GM12878 (cell line): ENCODE measurements at regions not wholly inside any gene's neighbourhood (a gene's known extent, or its start where the extent isn't known, plus 50 kb on each side); places are given as distances from the start of the nearest gene placed in this dataset.

Source experiments
- ATAC-seq: fragments of 200-7000 bp; cut with Tn5 transposase; 3 replicates; pipeline ENCODE4 v1.9.1; 2020; ENCODE audit warnings: mild to moderate bottlenecking, moderate library complexity
- BruUV-seq: library from RNA; stranded (reverse); fragments of 400-500 nt; replicated peaks from 2 replicates; lab custom pipeline; 2021; lab: Mats Ljungman, UMichigan
- CTCF ChIA-PET: fragments of 300-600 bp; sonication (Branson Sonifier 250); formaldehyde crosslinking; extraction: SDS; loops from one replicate; lab custom pipeline; 2021; ENCODE audit warnings: inconsistent platforms; lab: Yijun Ruan, JAX
- POLR2A ChIA-PET: fragments of 350-600 bp; formaldehyde crosslinking; extraction: SDS; loops from one replicate; lab custom pipeline; 2021; ENCODE audit warnings: inconsistent platforms; lab: Charles Lee
- RAD21 ChIA-PET: fragments of 300-600 bp; sonication (Branson Sonifier 250); formaldehyde crosslinking; loops from one replicate; lab custom pipeline; 2023; ENCODE audit warnings: antibody characterized with exemption; ENCODE audit not compliant: unreplicated experiment; lab: Charles Lee
- SMC1A ChIA-PET: fragments of 300-600 bp; sonication (Branson Sonifier 250); formaldehyde crosslinking; loops from one replicate; lab custom pipeline; 2023; ENCODE audit not compliant: unreplicated experiment, uncharacterized antibody; lab: Charles Lee
- DNase-seq: peaks from one replicate; pipeline ENCODE4 v3.0.0-alpha.2; 2011; ENCODE audit warnings: low read depth, low spot score
- FAIRE-seq: peaks from 3 replicates; lab custom pipeline; 2011; peaks lifted over from hg19 to GRCh38; lab: Jason Lieb, UNC
- H2AFZ ChIP-seq: 2 replicates; pipeline ENCODE4 v1.6.0; 2011; ENCODE audit warnings: low read depth, low read length, control low read depth; ENCODE audit not compliant: control insufficient read depth
- H3K27ac ChIP-seq: 2 replicates; pipeline ENCODE4 v1.5.1; 2011; ENCODE audit warnings: control low read depth; ENCODE audit not compliant: control insufficient read depth, insufficient read depth
- H3K27me3 ChIP-seq, 2 experiments: replicated peaks in 1 of 2; 2 replicates each; pipeline versions ENCODE4 v1.6.0 to v1.6.1; 2011; ENCODE audit warnings: low read length in 1 of 2; ENCODE audit not compliant: control insufficient read depth in 2 of 2, insufficient read depth in 2 of 2
- H3K36me3 ChIP-seq, 2 experiments: 2 replicates each; pipeline ENCODE4 v1.5.1; 2011; ENCODE audit warnings: low read length in 1 of 2; ENCODE audit not compliant: control insufficient read depth in 2 of 2, insufficient read depth in 2 of 2
- H3K4me1 ChIP-seq: 2 replicates; pipeline ENCODE4 v1.6.1; 2011; ENCODE audit warnings: mild to moderate bottlenecking, low read length, moderate library complexity, mixed read lengths; ENCODE audit not compliant: control insufficient read depth, insufficient read depth
- H3K4me2 ChIP-seq: 2 replicates; pipeline ENCODE4 v1.6.0; 2011; ENCODE audit warnings: control low read depth; ENCODE audit not compliant: control insufficient read depth, insufficient read depth
- H3K4me3 ChIP-seq: fragments of 200-600 bp; sonication (generic); 2 replicates; pipeline ENCODE4 v1.5.1; 2016
- H3K79me2 ChIP-seq: 2 replicates; pipeline ENCODE4 v1.6.0; 2011; ENCODE audit warnings: low read length; ENCODE audit not compliant: control insufficient read depth, insufficient read depth
- H3K9ac ChIP-seq: 2 replicates; pipeline ENCODE4 v1.8.0; 2011; ENCODE audit warnings: low read length, control low read depth, mixed read lengths; ENCODE audit not compliant: control insufficient read depth, insufficient read depth
- H3K9me3 ChIP-seq: replicated peaks from 3 replicates; pipeline ENCODE4 v1.5.1; 2011; ENCODE audit warnings: mild to moderate bottlenecking, low read length; ENCODE audit not compliant: control insufficient read depth, insufficient read depth
- H4K20me1 ChIP-seq: 2 replicates; pipeline ENCODE4 v1.6.0; 2011; ENCODE audit not compliant: control insufficient read depth, insufficient read depth
- BACH1 ChIP-seq: fragments of 450-650 bp; IDR thresholded peaks from 2 replicates; pipeline ENCODE4 v1.6.1; 2017; ENCODE audit warnings: mild to moderate bottlenecking, borderline replicate concordance
- BCLAF1 ChIP-seq: fragments of 450-650 bp; IDR thresholded peaks from 2 replicates; pipeline ENCODE4 v1.6.1; 2017; ENCODE audit warnings: antibody characterized with exemption, mild to moderate bottlenecking, moderate library complexity
- E4F1 ChIP-seq: fragments of 450-650 bp; IDR thresholded peaks from 2 replicates; pipeline ENCODE4 v1.6.1; 2018; ENCODE audit warnings: borderline replicate concordance, mild to moderate bottlenecking; ENCODE audit not compliant: partially characterized antibody
- HDGF ChIP-seq: fragments of 450-650 bp; IDR thresholded peaks from 2 replicates; pipeline ENCODE4 v1.6.1; 2016; ENCODE audit warnings: antibody characterized with exemption
- MEF2B ChIP-seq: fragments of 450-650 bp; IDR thresholded peaks from 2 replicates; pipeline ENCODE4 v1.6.1; 2018; ENCODE audit warnings: mild to moderate bottlenecking, moderate library complexity; ENCODE audit not compliant: partially characterized antibody, poor library complexity, severe bottlenecking
- MYC ChIP-seq: IDR thresholded peaks from 2 replicates; pipeline ENCODE4 v1.6.1; 2011; ENCODE audit warnings: mild to moderate bottlenecking, low read length, moderate library complexity, inconsistent platforms; ENCODE audit not compliant: insufficient read depth, insufficient replicate concordance, insufficient read length, severe bottlenecking
- NR2C2 ChIP-seq: IDR thresholded peaks from 2 replicates; pipeline ENCODE4 v1.6.1; 2011; ENCODE audit warnings: borderline replicate concordance, low read depth; ENCODE audit not compliant: control insufficient read depth, insufficient read length
- REST ChIP-seq: IDR thresholded peaks from 2 replicates; pipeline ENCODE4 v1.6.1; 2012; ENCODE audit warnings: mild to moderate bottlenecking, low read depth, low read length
- RFX5 ChIP-seq: IDR thresholded peaks from 2 replicates; pipeline ENCODE4 v1.6.1; 2011; ENCODE audit warnings: low read depth, low read length, improper control_type of control experiment
- TCF3 ChIP-seq: IDR thresholded peaks from 2 replicates; pipeline ENCODE4 v1.6.1; 2012; ENCODE audit warnings: low read depth, mild to moderate bottlenecking, low read length, borderline replicate concordance; ENCODE audit not compliant: insufficient read depth
- ZBTB33 ChIP-seq: fragments of 450-650 bp; IDR thresholded peaks from 2 replicates; pipeline ENCODE4 v1.6.1; 2017; ENCODE audit warnings: mild to moderate bottlenecking
- ZZZ3 ChIP-seq: IDR thresholded peaks from 2 replicates; pipeline ENCODE4 v1.6.1; 2011; ENCODE audit warnings: low read depth; ENCODE audit not compliant: control insufficient read depth, insufficient read length
- WGBS: methylation state at CpG from one replicate; pipeline ENCODE4 v1.1.6; 2016; ENCODE audit warnings: low lambda C conversion rate; ENCODE audit not compliant: insufficient replicate concordance, insufficient coverage; ENCODE audit errors: missing lambda C conversion rate; 5-methylcytosine and 5-hydroxymethylcytosine counted together
- in situ Hi-C: fragments of 300-500 bp; cut with MboI; formaldehyde crosslinking; loops from 9 replicates; pipeline ENCODE4 v1.14.3; 2018; ENCODE audit warnings: mixed read lengths
- intact Hi-C: fragments of 100-400 bp; cut with micrococcal nuclease; formaldehyde crosslinking; loops from one replicate; pipeline ENCODE4 v1.14.2; 2022; ENCODE audit not compliant: unreplicated experiment

GRCh38 chr6:53977551-53977950, 133.7 kb upstream of the MLIP start:
- H3K4me3 ChIP-seq = no peak overlapping the region
- DNase-seq (no peak), ATAC-seq (no peak), FAIRE-seq (no peak)
- in situ Hi-C loops = no loop called here
- no TSS peak for BruUV-seq
- RAD21 ChIA-PET = interaction anchor here (0.7 to 0.9 kb wide), 2 partner anchors 10 to 740 kb away, joined by 3 to 5 read pairs; no protein-coding TSS in a partner anchor
- H3K27me3 ChIP-seq = no peaks in the 10 kb centered on the region
- SMC1A ChIA-PET = interaction anchor here (0.6 kb wide), 1 partner anchor 491 kb away, joined by 3 read pairs; no protein-coding TSS in a partner anchor
- CTCF ChIA-PET = interaction anchor here (0.7 kb wide), 1 partner anchor 8 kb away, joined by 3 read pairs; no protein-coding TSS in a partner anchor
- H3K9me3 ChIP-seq = no peaks in the 10 kb centered on the region
- no peak overlapping the region for H2AFZ ChIP-seq
- H3K4me2 ChIP-seq = no peak overlapping the region
- no peak overlapping the region for H3K9ac ChIP-seq
- POLR2A ChIA-PET = interaction anchor here (0.7 kb wide), 1 partner anchor 456 kb away, joined by 6 read pairs; no protein-coding TSS in a partner anchor
- WGBS = no CpG with 5 or more reads among the region's 1 CpG
- intact Hi-C loops = no loop called here
- H3K79me2 ChIP-seq = no peaks in the 10 kb centered on the region
- no peaks in the 10 kb centered on the region for H3K36me3 ChIP-seq
- no peak overlapping the region for H3K27ac ChIP-seq
- no peaks in the 10 kb centered on the region for H3K4me1 ChIP-seq
- H4K20me1 ChIP-seq = no peaks in the 10 kb centered on the region
- TF ChIP-seq MYC (no peak), HDGF (no peak), NR2C2 (no peak), E4F1 (no peak), BACH1 (no peak), ZZZ3 (no peak), TCF3 (no peak), BCLAF1 (no peak), REST (no peak), MEF2B (no peak), RFX5 (no peak), ZBTB33 (no peak)
